GM19239 (cell line): ENCODE measurements at regions not wholly inside any gene's neighbourhood (a gene's known extent, or its start where the extent isn't known, plus 50 kb on each side); places are given as distances from the start of the nearest gene placed in this dataset.
"Not testable (repeated sequence)": the region's sequence is repeated elsewhere in the genome, so short reads cannot be mapped to it uniquely, and the experiment has no call there.

Experiments
- DNase-seq: peaks from one replicate; pipeline ENCODE4 v3.0.0; 2011; ENCODE audit warnings: low spot score; ENCODE audit not compliant: insufficient read length
- FAIRE-seq: peaks from 2 replicates; lab custom pipeline; 2011; peaks lifted over from hg19 to GRCh38; lab: Jason Lieb, UNC

- DNase-seq (no peak), FAIRE-seq (no peak)
These were observed 502.1 kb upstream of the IL12A start for GRCh38 chr3:159486580-159486979.

DNA sequence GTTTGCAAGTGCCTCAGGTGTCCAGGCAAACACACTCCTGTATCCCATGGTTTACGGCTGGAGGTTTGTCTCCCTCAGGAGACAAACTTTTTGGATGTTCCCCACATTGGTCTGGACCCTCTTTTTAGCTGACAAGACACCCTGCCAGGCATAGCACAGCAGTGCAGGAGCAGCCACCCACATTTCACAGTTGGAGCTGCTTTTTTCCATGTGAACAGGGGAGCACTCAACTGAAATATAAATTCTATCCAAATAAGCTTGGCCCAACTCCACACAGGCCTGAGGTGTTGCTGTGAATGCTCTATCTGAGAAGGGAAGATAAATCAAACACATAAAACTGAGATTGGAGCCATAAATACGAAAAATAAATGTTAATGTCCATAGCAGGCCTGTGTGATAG is 501.3 kb upstream of the IL12A start:
- DNase-seq (no peak), FAIRE-seq (no peak)

DNA sequence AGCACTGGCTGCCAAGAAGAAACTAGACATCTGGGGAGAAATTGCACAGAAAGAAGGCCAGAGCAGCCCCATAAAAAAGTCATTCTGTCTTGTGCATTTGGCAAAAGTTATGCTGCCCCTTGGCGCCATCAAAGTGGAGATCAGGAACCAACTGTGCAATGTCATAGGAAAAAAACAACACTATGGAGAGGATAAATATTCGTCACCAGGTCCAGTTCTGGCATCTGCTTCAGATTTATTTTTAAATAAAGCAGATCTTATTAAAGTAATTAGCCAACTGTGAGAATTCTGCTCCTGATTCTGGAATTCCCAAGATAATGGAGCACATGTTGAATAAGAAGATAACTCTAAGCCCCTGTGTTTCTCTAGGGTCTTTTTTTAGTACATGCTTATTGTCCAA is 500.0 kb upstream of the IL12A start:
- no peak for FAIRE-seq

GRCh38 chr3:159497361-159497760 is 491.3 kb upstream of the IL12A start:
- DNase-seq (no peak), FAIRE-seq (no peak)

More for the DNA sequence above, 500.0 kb upstream of the IL12A start:
- DNase-seq = no peak

DNA sequence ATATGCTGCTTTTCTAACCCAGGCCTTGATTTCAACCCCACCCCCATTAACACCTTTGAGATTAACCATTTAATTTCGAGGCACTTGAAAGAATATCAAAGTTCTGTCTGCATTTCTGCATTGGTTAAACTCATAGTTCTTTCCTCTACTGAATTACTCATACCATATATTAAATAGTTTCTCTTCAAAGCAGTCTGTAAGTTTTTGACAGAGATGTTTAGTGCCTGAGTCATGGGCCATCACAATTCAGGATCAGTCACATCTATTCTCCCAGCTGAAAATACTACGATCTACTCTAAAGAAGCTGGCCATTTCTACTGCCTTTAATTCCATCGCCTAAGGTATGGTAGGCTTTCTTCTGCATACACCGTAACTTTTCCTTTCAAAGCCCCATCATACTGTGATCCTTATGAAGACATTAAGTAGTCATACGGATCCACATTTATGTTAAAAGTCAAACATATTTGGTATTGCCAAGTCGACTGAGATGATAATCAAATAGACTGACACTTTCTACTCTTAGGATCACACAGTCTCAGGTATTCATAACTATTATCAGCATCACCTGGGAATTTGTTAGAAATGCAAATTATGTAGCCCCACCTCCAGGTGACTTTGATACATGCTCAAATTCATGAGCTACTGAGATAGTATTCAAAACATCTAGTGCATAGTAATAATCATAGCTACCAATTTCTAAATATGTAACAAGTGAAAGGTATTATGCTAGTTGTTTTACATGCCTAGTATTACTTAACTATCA is 489.4 kb upstream of the IL12A start:
- DNase-seq = no peak
- no peak for FAIRE-seq

GRCh38 chr3:159501029-159501428 is 487.6 kb upstream of the IL12A start:
- FAIRE-seq = no peak

GRCh38 chr3:159502986-159503385 is 485.6 kb upstream of the IL12A start:
- DNase-seq = no peak
- no peak for FAIRE-seq

More at GRCh38 chr3:159501029-159501428, 487.6 kb upstream of the IL12A start:
- no peak for DNase-seq

DNA sequence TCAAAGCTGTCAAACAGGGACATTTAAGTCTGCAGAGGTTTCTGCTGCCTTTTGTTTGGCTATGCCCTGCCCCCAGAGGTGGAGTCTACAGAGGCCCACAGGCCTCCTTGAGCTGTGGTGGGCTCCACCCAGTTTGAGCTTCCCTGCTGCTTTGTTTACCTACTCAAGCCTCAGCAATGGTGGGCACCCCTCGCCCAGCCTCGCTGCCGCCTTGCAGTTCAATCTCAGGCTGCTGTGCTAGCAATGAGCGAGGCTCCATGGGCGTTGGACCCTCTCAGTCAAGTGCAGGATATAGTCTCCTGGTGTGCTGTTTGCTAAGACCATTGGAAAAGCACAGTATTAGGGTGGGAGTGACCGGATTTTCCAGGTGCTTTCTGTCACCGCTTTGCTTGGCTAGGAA is 477.6 kb upstream of the IL12A start:
- DNase-seq = not testable (repeated sequence)

DNA sequence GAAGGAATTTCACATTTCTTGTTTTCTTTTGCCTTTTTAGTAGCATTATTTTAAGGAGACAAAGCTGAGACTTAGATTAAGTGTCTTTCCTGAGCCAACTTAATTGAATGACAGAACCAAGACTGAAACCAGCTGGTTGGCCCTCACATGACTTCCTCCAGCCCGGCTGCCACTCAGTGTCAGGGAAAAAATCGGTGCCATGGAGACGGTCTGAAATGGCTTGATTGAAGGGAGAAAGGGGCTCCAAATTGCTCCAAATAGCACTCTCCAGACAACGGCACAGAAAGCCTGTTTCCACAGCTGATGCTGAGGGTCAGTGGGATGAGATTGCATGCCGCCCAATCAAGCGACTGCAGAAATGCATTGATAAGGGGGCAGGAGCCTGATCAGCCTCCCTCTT is 475.2 kb upstream of the IL12A start:
- DNase-seq = no peak
- no peak for FAIRE-seq

More for the DNA sequence above, 477.6 kb upstream of the IL12A start:
- FAIRE-seq = not testable (repeated sequence)

- DNase-seq (no peak), FAIRE-seq (no peak)
These were observed 474.7 kb upstream of the IL12A start for GRCh38 chr3:159513867-159514380.

DNA sequence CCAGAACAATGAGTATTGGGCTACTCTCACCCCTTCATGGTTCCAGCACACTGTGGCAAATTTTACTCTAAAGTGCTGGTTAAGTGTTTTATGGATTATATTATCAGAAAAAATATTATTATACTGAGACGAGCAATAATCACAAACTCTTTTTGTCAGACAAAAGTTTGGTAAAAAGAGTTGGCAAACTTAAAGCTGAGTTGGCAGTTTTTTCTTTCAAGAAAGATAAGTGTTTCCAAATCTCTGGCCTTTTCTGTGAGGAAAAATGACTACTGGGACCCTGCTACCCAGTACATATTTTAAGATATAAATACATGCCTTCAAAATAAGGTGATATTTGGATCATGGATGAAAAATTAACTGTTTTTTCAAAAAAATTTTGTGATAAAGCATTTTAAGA is 471.5 kb upstream of the IL12A start:
- no peak for DNase-seq
- FAIRE-seq = no peak

GRCh38 chr3:159520638-159521037 is 468.0 kb upstream of the IL12A start:
- no peak for FAIRE-seq
- DNase-seq = no peak

- no peak for FAIRE-seq
- no peak for DNase-seq
These were observed 466.4 kb upstream of the IL12A start for GRCh38 chr3:159522276-159522675.

DNA sequence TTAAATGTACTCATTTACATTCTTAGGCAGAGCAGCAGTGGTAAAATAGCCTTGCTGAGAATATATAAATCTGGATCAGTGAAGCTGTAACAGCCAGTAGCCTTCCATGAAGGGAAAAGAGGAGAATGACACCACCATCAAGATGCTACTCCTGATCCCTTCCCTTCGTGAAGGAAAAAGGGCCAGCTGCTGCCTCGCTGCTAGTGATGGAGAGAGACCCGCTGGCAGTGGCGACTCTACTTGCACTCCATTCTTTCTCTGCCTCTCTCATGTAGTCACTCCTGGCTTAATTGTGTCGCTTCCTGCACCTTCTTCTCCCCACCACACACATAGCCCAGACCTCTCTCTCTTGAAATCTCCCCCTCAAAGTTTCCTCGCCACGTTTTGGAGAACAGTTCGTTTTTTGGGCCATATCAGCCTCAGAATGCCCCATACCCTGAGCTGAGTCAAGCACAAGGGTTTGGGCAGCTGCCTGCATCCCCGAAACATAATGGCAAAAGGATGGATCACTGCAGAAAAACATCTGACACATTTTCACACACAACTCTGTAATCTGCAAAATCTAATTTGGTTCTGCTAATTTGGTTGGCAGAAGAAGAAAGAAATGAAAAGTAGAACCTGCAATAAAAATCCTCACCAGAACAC is 460.3 kb upstream of the IL12A start:
- FAIRE-seq (no peak), DNase-seq (no peak)

- no peak for DNase-seq
- FAIRE-seq = no peak
These were observed 456.1 kb upstream of the IL12A start for GRCh38 chr3:159532577-159532976.

DNA sequence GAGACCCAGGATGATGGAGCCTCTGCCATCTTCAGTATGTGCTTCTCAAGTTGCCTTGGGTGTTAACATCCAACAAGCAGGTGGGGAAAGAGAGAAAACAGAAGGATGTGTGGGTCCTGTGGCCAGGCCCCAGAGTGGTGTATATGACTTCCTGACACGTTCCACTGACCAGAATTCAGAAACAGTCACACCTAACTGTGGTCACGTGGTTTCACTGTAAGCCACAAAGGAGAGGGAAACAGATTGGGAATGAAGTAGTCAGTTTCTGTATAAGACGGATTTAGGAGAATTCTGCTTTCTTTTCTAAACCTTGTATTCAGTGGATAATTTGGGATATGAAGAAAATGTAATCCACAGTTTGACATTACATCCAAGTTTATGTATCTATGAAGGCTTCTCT is 454.1 kb upstream of the IL12A start:
- FAIRE-seq (no peak), DNase-seq (no peak)

DNA sequence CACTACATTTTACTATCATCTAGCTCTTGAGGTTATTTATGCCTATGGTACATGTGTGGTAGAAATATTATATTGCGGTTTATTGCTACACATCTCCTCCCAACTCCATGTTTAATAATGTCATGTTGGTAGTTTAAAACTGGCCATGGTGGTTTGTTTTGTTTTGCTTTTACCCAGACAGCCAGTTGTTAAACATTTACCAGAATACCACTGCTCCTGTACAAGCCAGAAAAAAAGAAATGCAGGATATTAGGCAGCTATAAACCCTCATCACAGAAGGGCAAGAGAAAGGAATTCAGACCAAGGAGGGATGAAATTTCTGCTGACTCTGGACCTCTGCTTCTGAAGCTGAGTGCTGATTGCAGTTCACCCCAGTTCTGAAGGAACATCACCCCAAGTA is 451.8 kb upstream of the IL12A start:
- DNase-seq = no peak
- no peak for FAIRE-seq

DNA sequence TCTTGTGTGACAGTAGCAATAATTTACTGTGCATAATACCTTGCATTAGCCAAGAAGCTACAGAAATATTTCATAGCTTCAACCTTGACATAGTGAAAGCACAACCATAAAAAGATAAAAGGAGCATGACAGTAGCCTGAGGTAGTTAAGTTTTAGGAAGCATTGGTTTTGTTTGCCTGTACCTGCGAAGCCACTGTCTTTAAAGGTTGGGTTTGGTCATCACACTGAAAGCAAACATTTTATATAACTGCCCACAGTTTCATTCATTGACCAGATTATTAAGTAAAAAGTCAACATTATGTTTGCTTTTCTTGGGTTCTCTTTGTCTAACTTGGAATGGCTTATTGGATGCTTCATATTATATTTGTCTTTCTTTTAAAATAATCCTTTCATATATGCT is 450.1 kb upstream of the IL12A start:
- no peak for FAIRE-seq
- DNase-seq = no peak

GRCh38 chr3:159540882-159541495 is 447.6 kb upstream of the IL12A start:
- DNase-seq (no peak), FAIRE-seq (no peak)

DNA sequence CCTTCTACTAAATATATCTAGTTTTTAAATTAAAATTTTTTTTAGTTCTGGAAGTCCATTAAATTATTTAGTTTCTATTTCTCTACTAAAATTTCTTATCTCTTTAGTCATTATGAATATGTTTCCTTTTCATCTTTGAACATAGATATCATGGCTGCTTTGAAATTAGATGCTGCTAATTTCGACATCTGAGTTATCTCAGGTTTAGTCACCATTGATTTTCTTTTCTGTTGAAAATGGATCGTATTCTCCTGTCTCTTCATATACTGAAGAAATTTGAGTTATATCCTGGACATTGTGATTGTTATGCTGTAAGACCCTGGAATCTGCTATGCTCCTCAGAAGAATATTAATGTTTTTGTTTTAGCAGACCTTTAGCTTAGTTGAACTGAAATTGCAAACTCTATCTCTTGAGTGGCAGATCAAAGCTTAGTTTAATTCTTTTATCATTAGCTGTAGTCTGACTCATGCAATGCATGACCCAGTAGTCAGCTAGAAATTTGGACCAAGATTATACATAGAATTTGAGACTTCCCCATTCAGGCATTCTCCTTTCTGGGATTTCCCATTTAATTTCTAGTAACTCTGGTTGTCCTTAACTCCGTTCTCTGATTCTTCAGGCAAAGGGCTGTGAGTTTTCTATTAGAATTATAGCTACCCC is 439.8 kb upstream of the IL12A start:
- DNase-seq (no peak), FAIRE-seq (no peak)

DNA sequence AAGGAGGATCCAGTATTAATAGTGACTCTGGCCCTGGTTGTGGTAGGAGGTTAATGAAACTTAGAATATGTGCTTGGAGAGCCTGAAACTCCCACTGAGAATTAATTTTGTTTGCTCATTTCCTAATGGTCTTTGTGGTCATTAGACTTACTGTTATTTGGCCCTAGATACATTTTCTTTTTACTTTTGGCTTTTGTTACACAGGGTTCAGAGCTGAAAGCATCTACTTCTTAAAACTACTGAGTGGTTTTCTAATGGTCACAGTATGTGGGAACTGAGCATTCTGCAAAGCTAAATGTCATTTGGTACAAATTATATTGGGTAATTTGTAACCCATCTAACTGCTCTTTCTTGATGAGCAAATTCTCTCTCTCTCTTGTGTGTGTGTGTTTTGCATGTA is 433.4 kb upstream of the IL12A start:
- no peak for DNase-seq
- no peak for FAIRE-seq
